Fibroblast of the aortic adventitia (primary cell): ENCODE measurements at regions not wholly inside any gene's neighbourhood (a gene's known extent, or its start where the extent isn't known, plus 50 kb on each side); places are given as distances from the start of the nearest gene placed in this dataset.
"Not testable (repeated sequence)": the region's sequence is repeated elsewhere in the genome, so short reads cannot be mapped to it uniquely, and the experiment has no call there.

Source experiments
- DNase-seq: peaks from one replicate; pipeline ENCODE4 v3.0.0-alpha.2; 2010; ENCODE audit warnings: low read depth
- H3K4me3 ChIP-seq: 2 replicates; pipeline ENCODE4 v1.5.1; 2011; ENCODE audit warnings: low read depth, mild to moderate bottlenecking, control low read depth, low read length, moderate library complexity
- CTCF ChIP-seq: IDR thresholded peaks from 2 replicates; pipeline ENCODE4 v1.5.1; 2011; ENCODE audit warnings: mild to moderate bottlenecking, low read length, control low read depth, inconsistent platforms; ENCODE audit not compliant: insufficient read depth

DNA sequence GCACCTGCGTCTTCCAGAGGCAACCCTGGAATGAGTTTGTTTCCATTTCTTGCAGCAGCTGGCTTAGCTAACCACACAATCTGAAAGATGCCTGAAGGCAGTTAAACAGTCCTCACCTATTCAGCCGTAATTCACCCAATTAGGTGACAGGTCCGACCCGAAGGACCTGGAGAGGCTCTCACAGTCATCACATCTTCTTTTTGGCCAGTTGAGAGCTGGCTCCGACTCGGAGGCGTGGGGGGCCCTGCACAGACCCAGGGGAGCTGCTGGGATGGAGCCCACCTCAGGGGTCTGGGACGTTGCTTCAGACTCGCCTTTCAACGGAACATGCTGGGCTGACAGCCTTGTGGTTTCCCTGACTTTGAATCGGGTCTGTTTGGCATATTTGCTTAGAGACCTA, 187.3 kb downstream of the RTP5 start:
- no peak for TF ChIP-seq CTCF
- H3K4me3 ChIP-seq = no peak overlapping the region
- no peak for DNase-seq

DNA sequence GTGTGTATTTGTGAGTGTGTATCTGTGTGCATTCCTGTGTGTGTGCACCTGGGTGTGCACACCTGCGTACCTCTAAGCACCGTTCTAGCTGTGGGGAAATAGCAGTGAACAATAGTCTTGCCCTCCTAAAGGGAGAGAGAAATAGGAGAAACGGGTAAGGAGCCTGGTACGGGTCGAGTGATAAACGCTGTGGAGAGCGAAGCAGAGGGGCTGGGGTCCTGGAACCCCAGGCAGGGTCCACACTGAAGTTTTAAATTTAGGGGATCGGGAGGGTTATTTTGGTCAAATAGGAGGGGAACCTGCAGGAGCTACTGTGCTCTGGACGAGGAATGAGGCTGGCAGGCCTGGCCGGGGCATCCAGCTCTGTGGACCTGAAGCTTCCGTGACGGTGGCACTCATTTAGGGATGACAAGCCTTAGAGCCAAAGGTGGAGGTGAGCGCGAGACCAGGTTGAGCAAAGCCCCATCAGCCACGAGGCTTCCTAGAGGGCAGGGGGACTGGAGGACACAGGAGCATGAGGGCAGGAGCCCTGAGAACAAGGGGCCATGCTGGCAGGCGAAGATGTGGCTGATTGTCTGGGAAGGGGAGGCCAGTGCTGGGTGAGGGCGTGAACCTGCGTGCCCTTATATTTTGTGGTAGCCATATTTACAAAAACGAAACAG, 188.0 kb downstream of the RTP5 start:
- DNase-seq = no peak
- TF ChIP-seq CTCF = no peak
- no peak overlapping the region for H3K4me3 ChIP-seq

DNA sequence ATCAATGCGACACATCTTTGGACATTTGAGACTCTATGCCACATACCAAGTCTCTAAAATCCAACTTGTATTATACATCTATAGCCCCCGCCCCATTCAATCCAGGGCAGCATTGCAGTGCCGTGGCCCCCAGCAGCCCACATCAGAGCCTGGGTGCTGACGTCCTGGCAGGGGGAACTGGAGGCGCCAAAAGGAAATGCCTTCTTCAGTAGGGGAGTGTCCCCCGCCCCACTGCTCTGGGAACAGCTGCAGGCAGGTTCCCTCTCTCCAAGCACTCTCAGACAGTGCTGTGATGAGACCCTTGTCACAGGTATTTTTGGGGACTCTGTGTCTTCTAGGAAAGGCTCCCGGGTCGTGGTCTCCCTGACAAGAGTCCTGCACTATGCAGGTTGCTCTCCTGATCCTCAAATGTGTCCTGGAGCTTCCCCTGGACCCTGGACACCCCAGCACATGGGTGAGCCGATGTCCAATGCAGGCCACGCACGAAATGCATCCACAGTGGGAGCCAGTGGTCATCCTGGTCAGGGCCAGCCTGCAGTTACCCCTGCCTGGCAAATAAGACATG, 188.7 kb downstream of the RTP5 start:
- TF ChIP-seq CTCF = no peak
- no peak overlapping the region for H3K4me3 ChIP-seq
- DNase-seq = no peak

- TF ChIP-seq CTCF = no peak
- no peak for DNase-seq
- no peak overlapping the region for H3K4me3 ChIP-seq
Observed at GRCh38 chr2:242059566-242059965, 190.0 kb downstream of the RTP5 start.

DNA sequence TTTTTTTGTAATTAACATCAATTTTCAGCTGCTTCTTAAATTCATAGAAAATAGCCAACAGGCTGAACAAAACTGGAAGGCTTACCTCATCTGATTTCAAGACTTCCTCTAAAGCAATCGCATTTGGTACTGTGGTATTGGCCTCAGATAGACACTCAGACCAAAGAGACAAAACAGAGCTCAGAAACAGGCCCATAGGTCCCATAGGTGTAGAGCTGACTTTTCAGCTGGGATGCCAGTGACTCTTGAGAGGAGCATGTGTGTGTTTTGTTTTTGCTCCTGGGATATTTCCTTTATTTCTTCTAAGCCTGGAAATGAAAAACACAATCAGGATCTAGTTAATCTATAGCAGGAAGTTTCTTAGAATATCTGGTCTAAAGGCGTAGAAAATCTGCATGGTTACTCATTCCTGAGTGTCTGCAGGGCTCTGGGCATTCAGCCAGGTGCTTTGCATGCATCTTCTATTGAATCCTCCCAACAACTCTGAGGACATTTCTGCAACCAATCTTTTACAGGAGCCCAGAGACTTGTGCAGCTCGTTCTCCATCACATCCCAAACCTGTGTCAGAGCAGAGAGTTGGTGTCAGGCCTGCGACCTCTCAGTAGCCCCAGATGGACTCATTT, 190.8 kb downstream of the RTP5 start:
- peak; percentile 75 for DNase-seq
- H3K4me3 ChIP-seq = no peak overlapping the region
- no peak for TF ChIP-seq CTCF

GRCh38 chr2:242061930-242062329, 192.4 kb downstream of the RTP5 start:
- H3K4me3 ChIP-seq, DNase-seq: not testable (repeated sequence)

DNA sequence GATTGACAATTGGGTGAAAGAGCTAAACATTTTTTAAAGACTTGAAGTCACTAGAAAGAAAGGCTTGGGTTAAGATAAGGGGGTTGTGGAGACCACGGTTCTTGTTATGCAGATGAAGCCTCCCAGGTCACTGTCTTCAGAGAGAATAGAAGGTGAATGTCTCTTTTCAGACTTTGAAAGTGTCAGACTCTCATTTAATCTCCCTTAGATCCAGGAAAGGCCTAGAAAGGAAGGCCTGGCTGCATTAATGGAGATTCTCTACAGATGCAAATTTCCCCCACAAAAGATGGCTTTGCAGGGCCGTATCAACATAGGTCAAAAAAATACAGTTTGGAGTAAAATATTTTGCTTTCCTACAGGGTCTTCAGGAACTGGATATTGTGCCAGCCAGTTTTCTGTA, 193.9 kb downstream of the RTP5 start:
- TF ChIP-seq CTCF = no peak
- H3K4me3 ChIP-seq = no peak overlapping the region
- no peak for DNase-seq
